ENCODE measurements at regions not wholly inside any gene's neighbourhood (a gene's known extent, or its start where the extent isn't known, plus 50 kb on each side); places are given as distances from the start of the nearest gene placed in this dataset.

DNA sequence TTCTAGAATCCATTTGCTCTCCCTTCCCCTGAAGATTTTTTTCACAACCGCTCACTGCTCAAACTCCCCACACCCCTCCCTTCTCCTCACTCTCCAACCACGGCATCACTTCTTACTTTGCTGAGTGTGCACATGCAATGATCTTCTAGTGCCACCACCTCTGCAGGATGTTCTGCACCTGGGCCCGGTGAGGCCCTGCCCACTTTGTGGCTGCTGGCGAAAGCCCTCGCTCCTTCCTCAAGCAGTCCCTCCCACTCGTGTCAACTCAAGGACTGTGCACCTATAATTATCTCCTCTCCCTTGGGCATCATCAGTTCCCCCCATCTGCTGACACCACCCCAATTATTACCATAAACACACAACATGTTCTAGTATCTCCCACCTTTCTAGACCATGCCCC is 91.0 kb upstream of the LANCL2 start:
- TF ChIP-seq, protein P1, sequence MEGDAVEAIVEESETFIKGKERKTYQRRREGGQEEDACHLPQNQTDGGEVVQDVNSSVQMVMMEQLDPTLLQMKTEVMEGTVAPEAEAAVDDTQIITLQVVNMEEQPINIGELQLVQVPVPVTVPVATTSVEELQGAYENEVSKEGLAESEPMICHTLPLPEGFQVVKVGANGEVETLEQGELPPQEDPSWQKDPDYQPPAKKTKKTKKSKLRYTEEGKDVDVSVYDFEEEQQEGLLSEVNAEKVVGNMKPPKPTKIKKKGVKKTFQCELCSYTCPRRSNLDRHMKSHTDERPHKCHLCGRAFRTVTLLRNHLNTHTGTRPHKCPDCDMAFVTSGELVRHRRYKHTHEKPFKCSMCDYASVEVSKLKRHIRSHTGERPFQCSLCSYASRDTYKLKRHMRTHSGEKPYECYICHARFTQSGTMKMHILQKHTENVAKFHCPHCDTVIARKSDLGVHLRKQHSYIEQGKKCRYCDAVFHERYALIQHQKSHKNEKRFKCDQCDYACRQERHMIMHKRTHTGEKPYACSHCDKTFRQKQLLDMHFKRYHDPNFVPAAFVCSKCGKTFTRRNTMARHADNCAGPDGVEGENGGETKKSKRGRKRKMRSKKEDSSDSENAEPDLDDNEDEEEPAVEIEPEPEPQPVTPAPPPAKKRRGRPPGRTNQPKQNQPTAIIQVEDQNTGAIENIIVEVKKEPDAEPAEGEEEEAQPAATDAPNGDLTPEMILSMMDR (IDR thresholded peaks at IDR 0.05; ENCODE audit: low read depth, low read length, missing control alignments), result no peak
- no peak for DNase-seq (ENCODE audit: low read depth)
- no peak overlapping the region for H3K4me3 ChIP-seq (ENCODE audit: low read depth, low read length)

DNA sequence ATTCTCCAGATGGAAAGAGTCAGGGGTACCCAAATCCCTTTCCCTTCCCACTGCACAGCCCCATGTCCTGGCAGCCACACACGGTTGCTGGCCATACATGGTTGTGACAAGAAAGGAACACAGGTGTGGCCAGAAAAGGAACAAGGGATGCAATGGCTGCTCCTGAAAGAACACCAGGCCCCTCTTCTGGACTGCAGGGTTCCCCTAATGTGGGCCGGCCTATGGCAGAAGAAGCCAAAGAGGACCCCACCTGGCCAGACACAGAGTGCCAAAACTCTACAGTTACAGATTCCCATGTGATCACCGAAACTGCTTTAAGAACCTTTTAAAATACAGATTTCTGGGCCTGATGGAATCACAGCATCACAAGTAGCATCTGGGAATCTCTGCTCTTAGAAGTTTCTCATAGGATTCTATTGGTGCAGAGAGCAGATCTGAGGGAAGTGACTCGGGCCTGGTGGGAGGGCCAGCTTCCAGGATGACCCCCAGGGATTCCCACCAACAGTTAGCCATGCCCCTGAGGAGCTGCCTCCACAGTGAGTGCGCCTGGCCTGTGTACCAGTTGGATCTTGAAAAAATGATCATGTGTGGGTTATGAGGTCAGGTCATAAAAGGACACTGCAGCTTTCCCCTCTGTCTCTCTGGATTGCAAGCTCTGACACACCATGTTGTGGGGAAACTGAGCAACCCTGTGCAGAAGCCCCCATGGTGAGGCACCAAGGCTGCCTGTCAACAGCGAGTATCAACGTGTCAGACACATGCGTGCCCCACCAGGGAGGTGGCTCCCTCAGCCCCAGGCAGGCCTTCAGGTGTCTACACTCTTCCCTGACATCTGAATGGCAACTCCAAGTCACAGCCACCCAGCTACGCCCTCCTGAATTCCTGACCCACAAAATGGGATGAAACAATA is 89.6 kb upstream of the LANCL2 start:
- TF ChIP-seq, protein P1 (IDR thresholded peaks at IDR 0.05; ENCODE audit: low read depth, low read length, missing control alignments), result no peak
- H3K4me3 ChIP-seq (ENCODE audit: low read depth, low read length), result no peak overlapping the region

DNA sequence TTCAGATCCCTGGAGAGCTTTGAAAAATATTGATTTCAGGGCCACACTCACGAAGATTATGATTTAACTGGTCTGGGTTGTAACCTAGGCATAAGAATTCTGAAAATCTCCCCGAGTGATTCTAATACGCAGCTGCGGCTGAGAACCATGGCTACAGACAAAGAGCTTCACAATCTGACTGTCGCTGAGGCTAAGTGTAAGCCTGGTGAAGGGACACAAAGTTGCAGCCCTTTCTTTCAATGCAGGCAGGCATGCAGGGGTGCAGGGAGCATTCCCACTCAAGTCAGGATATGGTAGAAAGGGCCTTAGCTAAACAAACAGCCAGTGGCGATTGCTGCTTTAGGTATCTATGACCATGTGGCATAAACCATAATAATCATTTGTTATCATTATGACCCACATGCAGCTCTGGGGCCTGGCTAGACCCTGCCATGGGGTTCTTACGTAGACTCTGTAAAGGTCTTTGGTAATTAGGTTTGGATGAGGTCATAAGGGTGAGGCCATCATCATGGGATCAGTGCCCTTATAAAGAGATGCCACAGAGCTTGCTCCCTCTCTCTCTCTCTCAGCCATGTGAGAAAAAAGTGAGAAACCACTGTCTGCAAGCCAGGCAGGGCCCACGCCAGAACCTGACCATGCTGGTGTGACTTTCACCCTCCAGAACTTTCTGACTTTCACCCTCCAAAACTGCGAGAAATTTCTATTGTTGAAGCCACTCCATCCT is 88.4 kb upstream of the LANCL2 start:
- TF ChIP-seq, protein P1 (IDR thresholded peaks at IDR 0.05; ENCODE audit: low read depth, low read length, missing control alignments), result no peak
- DNase-seq (ENCODE audit: low read depth), result no peak

More for the DNA sequence above, 89.6 kb upstream of the LANCL2 start:
- DNase-seq (ENCODE audit: low read depth), result no peak

DNA sequence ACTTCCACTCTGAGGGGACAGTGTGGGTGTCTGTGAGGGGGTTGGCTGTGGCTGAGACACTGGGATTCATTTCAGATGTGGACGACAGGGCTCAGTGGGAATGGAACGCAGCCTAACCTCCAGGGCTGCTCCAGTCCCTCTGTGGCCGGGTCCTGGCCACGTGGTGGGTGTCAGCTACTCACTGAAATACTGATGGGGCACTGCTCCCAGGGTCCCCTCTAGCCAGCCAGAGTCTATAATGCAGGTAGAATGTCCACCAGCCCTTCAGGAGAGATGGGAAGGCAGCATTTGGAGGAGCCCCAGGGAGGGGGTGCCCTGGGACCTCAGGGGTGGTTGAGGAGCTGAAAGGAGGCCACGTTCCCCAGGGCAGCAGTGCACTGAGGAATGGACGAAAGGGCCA is 87.2 kb upstream of the LANCL2 start:
- no peak for DNase-seq (ENCODE audit: low read depth)
- TF ChIP-seq, protein P1 (IDR thresholded peaks at IDR 0.05; ENCODE audit: low read depth, low read length, missing control alignments), result no peak
- H3K4me3 ChIP-seq (ENCODE audit: low read depth, low read length), result no peak overlapping the region

More for the DNA sequence above, 88.4 kb upstream of the LANCL2 start:
- no peak overlapping the region for H3K4me3 ChIP-seq (ENCODE audit: low read depth, low read length)

DNA sequence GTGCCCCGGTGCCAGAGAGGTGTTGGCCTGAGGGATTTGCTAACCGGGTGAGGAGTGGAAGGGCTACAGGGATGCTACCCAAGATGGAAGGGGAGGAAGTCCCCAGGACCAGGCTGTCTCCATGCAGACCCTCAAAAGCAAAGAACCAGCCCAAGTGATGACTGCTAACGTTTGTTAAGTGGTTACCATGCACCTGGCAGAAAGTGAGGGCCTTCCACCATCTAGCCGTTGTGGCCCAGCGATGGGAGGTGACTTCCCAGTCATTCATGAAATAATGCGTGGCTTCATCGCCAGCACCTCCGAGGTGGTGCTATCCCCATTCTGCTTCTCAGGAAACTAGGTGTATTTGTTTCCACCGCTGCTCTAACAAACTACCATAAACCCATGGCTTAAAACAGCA is 86.8 kb upstream of the LANCL2 start:
- H3K4me3 ChIP-seq (ENCODE audit: low read depth, low read length), result no peak overlapping the region
- TF ChIP-seq, protein P1 (IDR thresholded peaks at IDR 0.05; ENCODE audit: low read depth, low read length, missing control alignments), result no peak
- no peak for DNase-seq (ENCODE audit: low read depth)

DNA sequence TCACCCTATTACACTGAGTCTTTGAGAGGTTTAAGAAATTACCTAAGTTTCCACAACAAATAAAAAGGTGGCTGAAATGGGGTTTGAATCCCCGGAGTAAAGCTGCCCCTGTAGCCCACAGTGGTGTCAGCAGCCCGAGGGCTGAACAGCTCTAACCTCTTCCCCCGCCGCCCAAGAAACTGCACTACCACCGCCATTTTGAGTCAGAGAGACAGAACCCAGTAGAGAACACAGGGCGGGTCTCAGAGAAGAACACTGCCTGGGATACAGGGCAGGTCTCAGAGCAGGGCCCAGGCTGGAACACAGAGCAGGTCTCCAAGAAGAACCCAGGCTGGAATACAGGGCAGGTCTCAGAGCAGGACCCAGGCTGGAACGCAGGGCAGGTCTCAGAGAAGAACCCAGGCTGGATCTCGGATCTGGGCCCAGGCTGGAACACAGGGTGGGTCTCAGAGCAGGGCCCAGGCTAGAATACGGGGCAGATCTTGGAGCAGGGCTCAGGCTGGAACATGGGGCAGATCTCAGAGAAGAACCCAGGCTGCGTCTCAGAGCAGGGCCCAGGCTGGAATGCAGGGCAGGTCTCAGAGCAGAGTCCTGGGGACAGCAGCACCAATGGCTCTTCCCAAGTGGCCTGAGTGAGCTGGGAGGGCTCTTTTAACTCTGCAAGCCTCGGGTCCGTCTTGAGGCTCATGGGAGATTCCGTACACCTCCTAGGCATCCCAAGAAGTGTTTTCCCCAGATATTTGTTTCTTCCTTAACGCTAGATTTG is 85.9 kb upstream of the LANCL2 start:
- DNase-seq (ENCODE audit: low read depth), result no peak
- TF ChIP-seq, protein P1 (IDR thresholded peaks at IDR 0.05; ENCODE audit: low read depth, low read length, missing control alignments), result no peak

More for the DNA sequence above, 85.9 kb upstream of the LANCL2 start:
- H3K4me3 ChIP-seq (ENCODE audit: low read depth, low read length), result no peak overlapping the region

All from GM12864 (cell line).